Posterior vena cava (tissue), 2 donors: ENCODE measurements at regions not wholly inside any gene's neighbourhood (a gene's known extent, or its start where the extent isn't known, plus 50 kb on each side); places are given as distances from the start of the nearest gene placed in this dataset.

ENCODE experiments used
- DNase-seq: peaks from one replicate; pipeline ENCODE4 v3.0.0-alpha.2; 2020; ENCODE audit warnings: low spot score
- intact Hi-C, 2 donors: fragments of 100-400 bp; cut with DNase I; formaldehyde crosslinking; loops; one replicate each; pipeline versions ENCODE4 v1.14.1 to v1.14.2; 2022 to 2023
- donor health status: DM: yes; HTN: yes; CAD: no.
- donor health status: DM: yes; HTN: yes; CAD: no.

GRCh38 chr2:139271149-139271548 lies 491.0 kb upstream of the NXPH2 start:
- intact Hi-C loops = no loop called here
- no peak for DNase-seq

- intact Hi-C loops = no loop called here
- DNase-seq = no peak
Measured at GRCh38 chr2:139260052-139260430, 479.9 kb upstream of the NXPH2 start.

GRCh38 chr2:139259422-139260051 lies 479.3 kb upstream of the NXPH2 start:
- intact Hi-C loops = no loop called here
- DNase-seq = no peak

- intact Hi-C loops = no loop called here
- no peak for DNase-seq
Measured at GRCh38 chr2:139241286-139241685, 461.1 kb upstream of the NXPH2 start.

GRCh38 chr2:139237023-139237422 lies 456.8 kb upstream of the NXPH2 start:
- intact Hi-C loops = no loop called here
- DNase-seq = no peak

- intact Hi-C loops = no loop called here
- no peak for DNase-seq
Measured at GRCh38 chr2:139230881-139231280, 450.7 kb upstream of the NXPH2 start.

- no peak for DNase-seq
- intact Hi-C loops = no loop called here
Measured at GRCh38 chr2:139228276-139228675, 448.1 kb upstream of the NXPH2 start.

GRCh38 chr2:139225961-139226360 lies 445.8 kb upstream of the NXPH2 start:
- no peak for DNase-seq
- intact Hi-C loops = no loop called here

GRCh38 chr2:139218181-139218580 lies 438.0 kb upstream of the NXPH2 start:
- DNase-seq = no peak
- intact Hi-C loops = no loop called here

GRCh38 chr2:139217641-139218040 lies 437.5 kb upstream of the NXPH2 start:
- intact Hi-C loops = no loop called here
- no peak for DNase-seq

- DNase-seq = no peak
- intact Hi-C loops = no loop called here
Measured at GRCh38 chr2:139216435-139216834, 436.2 kb upstream of the NXPH2 start.

GRCh38 chr2:139214801-139215200 lies 434.6 kb upstream of the NXPH2 start:
- no peak for DNase-seq
- intact Hi-C loops = no loop called here

- intact Hi-C loops = no loop called here
- DNase-seq = no peak
Measured at GRCh38 chr2:139209586-139209985, 429.4 kb upstream of the NXPH2 start.

GRCh38 chr2:139201516-139201915 lies 421.3 kb upstream of the NXPH2 start:
- intact Hi-C loops = no loop called here
- DNase-seq = no peak

GRCh38 chr2:139196754-139197153 lies 416.6 kb upstream of the NXPH2 start:
- no peak for DNase-seq
- intact Hi-C loops = no loop called here

GRCh38 chr2:139194546-139194945 lies 414.4 kb upstream of the NXPH2 start:
- intact Hi-C loops = no loop called here
- DNase-seq = no peak

- DNase-seq = no peak
- intact Hi-C loops = no loop called here
Measured at GRCh38 chr2:139177041-139177440, 396.9 kb upstream of the NXPH2 start.

GRCh38 chr2:139175510-139175909 lies 395.3 kb upstream of the NXPH2 start:
- intact Hi-C loops = no loop called here
- no peak for DNase-seq

GRCh38 chr2:139170406-139170805 lies 390.2 kb upstream of the NXPH2 start:
- no peak for DNase-seq
- intact Hi-C loops = no loop called here

GRCh38 chr2:139165601-139166000 lies 385.4 kb upstream of the NXPH2 start:
- DNase-seq = no peak
- intact Hi-C loops = no loop called here

GRCh38 chr2:139165041-139165440 lies 384.9 kb upstream of the NXPH2 start:
- no peak for DNase-seq
- intact Hi-C loops = no loop called here

GRCh38 chr2:139162957-139163356 lies 382.8 kb upstream of the NXPH2 start:
- DNase-seq = no peak
- intact Hi-C loops = no loop called here
